HG03442 (cell line): ENCODE measurements at regions not wholly inside any gene's neighbourhood (a gene's known extent, or its start where the extent isn't known, plus 50 kb on each side); places are given as distances from the start of the nearest gene placed in this dataset.

Experiments used
- ATAC-seq: cut with Tn5 transposase; IDR thresholded peaks from one replicate; pipeline ENCODE4 v1.9.1; 2021; ENCODE audit warnings: mild to moderate bottlenecking, moderate library complexity; ENCODE audit not compliant: unreplicated experiment

DNA sequence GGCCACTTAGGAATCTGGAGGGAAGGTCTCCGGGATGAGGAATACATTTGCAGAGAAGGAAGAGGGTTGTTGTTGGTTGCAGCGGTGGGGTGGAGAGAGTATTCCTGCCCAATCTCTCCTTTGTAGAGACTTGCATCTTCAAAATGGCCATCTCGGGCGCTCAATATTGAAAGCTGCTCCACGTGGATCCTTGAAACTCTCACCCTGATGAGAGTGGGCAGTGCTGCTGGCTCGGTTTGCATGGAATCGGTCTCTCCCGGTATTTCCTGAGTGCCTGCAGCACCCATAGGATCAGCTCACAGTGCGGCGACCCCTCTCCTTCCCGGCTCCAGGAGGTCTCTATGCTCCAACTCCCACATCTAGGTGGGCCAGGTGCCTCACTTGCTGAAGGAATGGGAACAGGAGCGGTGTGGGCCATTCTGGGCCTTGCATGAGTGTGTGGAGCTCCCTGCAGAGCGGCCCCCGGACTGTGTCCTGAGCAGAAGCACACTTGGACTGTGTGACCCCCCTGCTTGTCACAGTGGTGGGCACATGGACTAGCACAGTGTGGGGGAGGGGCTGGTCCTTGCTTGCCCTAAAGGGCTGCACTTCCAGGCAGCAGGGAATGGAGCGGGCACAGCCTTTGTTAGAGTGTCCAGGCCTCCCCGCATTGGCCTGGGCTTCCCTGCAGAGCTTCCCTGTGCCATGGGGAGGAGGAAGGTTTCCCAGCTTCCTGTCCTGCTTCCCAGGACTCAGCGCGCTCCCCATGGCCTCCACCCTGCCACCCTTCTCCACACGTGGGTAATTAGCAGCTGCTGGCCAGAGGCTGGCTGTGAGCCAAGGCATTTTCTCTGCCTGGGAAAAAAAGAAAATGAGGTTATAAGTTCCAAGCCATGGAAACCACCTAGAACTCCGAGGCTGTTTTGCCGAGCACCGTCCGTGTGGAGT, 139.3 kb downstream of the IRF8 start:
- ATAC-seq: no peak

GRCh38 chr16:86038926-86039310, 140.0 kb downstream of the IRF8 start:
- ATAC-seq: no peak

GRCh38 chr16:86039606-86040005, 140.6 kb downstream of the IRF8 start:
- ATAC-seq: no peak

DNA sequence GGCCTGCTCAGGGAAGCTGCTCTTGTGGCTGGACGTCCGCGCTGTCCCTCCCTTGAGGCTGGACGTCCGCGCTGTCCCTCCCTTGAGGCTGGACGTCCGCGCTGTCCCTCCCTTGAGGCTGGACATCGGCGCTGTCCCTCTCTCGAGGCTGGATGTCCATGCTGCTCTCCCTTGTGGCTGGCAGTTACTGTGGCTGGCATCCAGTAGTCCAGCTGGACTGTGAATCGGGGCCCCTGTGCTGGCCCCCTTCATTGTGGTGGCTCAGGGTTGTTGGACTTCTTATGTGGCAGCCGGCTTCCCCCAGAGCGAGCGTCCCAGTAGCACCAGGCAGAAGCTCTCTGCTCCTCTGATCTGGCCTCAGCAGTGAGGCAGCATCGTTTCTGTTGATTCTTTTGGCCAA, 141.5 kb downstream of the IRF8 start:
- ATAC-seq: no peak

GRCh38 chr16:86041215-86041614, 142.3 kb downstream of the IRF8 start:
- no peak for ATAC-seq

GRCh38 chr16:86041807-86042206, 142.8 kb downstream of the IRF8 start:
- ATAC-seq: no peak

- ATAC-seq: no peak
Measured at GRCh38 chr16:86042393-86042792, 143.4 kb downstream of the IRF8 start.

DNA sequence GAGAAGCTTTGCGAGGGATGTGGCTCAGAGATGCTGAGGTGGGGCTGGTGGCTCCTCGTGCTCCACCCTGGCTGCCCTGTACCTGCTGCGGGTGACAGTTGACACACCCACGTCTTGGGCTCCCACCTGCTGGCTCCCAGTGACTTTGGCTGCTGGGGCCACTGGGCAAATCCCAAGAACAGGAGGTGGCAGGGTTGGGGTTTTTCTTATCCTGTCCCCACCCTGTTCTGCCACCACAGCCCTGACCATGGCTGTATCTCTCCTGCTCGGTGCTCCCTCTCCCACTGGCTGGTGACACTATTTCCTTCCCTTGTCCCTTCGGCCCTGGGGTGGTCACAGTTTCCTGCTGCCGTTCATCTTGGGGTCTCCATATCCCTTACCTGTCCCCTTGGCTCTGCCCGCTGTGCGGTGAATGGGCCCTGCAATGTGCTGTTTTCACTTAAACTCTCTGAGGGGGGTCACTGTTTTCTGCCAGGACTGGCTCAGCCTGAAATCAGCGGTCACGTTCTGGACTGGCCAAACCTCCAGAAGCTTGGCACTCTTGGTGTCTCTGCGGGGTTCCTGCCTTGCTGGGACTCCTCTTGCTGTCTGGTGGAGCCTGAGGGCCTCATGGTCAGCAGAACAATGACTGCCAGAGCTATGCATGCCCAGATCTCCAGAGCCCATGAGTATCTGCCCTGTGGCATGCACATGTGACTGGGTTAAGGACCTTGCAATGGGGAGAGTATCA, 144.2 kb downstream of the IRF8 start:
- ATAC-seq: no peak

GRCh38 chr16:86044241-86044671, 145.3 kb downstream of the IRF8 start:
- no peak for ATAC-seq

DNA sequence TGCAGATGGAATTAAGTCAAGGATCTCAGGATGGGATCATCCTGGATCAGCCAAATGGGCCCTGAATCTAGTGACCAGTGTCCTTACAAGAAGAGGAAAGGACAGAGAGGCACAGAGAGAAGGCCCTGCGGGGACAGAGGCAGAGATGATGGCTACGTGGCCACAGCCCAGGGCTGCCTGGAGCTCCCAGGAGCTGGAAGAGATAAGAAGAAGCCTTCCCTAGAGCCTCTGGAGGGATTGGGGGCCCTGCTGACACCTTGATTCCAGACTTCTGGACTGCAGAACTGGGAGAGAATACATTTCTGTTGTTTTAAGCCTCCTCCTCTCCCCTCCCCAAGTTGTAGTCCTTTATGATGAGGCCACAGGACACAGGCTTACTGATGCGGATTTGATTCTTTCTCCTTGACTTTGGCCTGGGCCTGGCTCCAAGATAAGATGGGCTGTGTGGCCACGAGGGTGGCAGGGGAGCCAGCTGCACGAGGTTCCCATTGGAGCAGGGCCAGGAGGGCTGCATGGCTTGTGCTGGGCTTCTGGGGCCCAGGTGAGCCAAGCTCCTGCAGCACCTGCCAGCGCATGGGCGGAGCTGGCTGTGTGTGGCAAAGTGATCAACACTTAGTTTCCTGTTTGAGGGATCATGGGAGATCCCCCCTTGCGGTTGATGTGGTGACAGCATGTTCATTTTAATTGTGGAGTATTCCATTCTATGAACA, 146.1 kb downstream of the IRF8 start:
- ATAC-seq: no peak

DNA sequence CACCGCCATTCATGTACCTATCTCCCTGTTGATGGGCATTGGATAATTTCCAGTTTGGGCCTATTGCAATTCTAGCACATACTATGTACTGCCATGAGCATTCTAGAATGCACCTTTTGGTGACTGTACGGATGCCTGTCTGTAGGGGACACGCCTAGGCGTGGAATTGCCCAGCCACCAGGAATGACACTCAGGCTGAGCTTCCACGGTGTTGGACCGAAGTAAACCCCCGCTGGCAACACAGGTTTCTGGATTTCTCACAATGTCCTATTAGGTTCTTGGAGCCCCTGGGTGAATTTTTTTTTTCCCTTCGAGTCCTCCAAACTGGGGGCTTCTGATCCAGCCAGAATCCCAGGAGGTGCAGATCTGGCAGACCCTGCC, 146.6 kb downstream of the IRF8 start:
- no peak for ATAC-seq

DNA sequence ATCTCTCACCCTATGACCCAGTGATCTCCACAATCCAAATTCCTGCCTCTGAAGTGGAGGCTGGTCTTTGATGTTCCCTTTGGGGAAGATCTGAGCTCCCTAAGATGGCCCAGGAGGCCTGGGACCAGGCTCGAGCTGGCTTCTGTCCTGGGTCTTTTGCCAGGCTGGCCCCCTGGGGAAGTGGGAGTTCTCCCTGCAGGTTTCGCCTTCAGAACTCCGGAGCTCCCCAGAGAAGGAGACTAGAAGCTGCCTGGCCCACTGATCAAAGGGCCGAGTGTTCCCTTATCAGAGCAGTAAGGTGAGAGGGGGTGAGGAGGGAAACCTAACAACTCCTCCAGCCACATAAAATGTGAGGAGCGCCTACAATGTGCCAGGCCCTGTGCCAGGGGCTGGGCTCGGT, 147.1 kb downstream of the IRF8 start:
- no peak for ATAC-seq

GRCh38 chr16:86046667-86047270, 147.8 kb downstream of the IRF8 start:
- no peak for ATAC-seq

GRCh38 chr16:86048221-86048620, 149.3 kb downstream of the IRF8 start:
- ATAC-seq: no peak

- no peak for ATAC-seq
Measured at GRCh38 chr16:86048882-86049585, 150.1 kb downstream of the IRF8 start.

- ATAC-seq: no peak
Measured at GRCh38 chr16:86049641-86050040, 150.7 kb downstream of the IRF8 start.

DNA sequence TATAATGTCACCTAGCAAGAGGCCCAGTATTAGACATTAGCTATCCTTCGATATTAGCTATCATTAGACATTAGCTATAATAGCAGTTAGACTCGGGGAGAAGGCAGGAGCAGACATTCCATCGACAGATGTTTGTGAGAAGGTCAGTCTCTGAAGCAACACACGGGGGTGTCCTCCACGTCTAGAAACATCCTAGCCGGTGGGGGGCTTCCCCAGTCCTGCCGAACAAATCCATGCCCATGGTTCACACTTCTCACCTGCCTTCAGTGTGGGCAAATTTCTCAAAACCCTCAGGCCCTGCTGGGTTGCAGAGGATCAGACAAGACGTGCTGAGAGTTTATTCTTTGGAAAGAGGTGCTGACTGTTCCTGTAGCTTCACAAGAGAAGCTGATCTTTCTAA, 151.1 kb downstream of the IRF8 start:
- ATAC-seq: no peak

- no peak for ATAC-seq
Measured at GRCh38 chr16:86050591-86051367, 151.8 kb downstream of the IRF8 start.

- no peak for ATAC-seq
Measured at GRCh38 chr16:86051368-86052114, 152.6 kb downstream of the IRF8 start.
